ENCODE measurements at regions not wholly inside any gene's neighbourhood (a gene's known extent, or its start where the extent isn't known, plus 50 kb on each side); places are given as distances from the start of the nearest gene placed in this dataset.

DNA sequence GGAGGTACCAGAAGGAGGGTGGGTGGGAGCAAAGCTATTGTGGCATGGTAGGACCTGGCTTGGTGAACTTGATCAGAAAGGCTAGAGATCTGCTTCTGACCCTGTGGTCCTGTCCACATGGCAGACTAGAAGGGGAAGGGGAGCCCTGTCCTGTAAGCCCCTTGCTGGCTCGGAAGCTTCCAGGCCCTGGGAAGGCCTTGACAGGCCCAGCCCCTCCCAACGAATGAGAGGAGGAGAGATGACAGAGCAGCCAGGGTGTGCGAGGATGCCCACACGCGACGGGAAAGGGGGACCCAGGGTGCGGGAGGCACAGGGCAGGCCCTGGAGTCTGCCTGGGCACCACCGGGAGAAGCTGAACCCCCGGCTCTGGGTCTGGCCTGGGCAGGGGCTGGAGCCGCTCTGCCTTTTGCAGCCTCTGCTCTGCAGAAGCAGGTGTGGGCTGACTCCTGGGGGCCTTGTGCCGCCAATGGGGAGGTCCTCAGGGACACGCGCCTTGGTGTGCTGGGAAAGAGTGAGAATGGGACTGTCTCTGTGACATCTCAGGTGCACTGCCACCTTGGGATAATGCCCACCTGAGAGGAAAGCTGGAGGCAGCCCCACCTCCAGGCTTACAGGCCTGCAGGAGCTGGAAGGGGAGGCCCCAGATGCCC, 1447.5 kb downstream of the BRD1 start:
- H3K9ac ChIP-seq (ENCODE audit: low read length), result no peak overlapping the region
- no peak for TF ChIP-seq EZH2phosphoT487 (conservative IDR thresholded peaks at IDR 0.05; ENCODE audit: low read length)
- TF ChIP-seq, protein P1, sequence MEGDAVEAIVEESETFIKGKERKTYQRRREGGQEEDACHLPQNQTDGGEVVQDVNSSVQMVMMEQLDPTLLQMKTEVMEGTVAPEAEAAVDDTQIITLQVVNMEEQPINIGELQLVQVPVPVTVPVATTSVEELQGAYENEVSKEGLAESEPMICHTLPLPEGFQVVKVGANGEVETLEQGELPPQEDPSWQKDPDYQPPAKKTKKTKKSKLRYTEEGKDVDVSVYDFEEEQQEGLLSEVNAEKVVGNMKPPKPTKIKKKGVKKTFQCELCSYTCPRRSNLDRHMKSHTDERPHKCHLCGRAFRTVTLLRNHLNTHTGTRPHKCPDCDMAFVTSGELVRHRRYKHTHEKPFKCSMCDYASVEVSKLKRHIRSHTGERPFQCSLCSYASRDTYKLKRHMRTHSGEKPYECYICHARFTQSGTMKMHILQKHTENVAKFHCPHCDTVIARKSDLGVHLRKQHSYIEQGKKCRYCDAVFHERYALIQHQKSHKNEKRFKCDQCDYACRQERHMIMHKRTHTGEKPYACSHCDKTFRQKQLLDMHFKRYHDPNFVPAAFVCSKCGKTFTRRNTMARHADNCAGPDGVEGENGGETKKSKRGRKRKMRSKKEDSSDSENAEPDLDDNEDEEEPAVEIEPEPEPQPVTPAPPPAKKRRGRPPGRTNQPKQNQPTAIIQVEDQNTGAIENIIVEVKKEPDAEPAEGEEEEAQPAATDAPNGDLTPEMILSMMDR (IDR thresholded peaks at IDR 0.05; ENCODE audit: insufficient read depth, low read length, poor library complexity, severe bottlenecking), result no peak
- H3K9me3 ChIP-seq (ENCODE audit: insufficient read depth, low read length), result peaks cover 4% of the 10 kb centered on the region; the same call in 1 of the 2 replicates
- H3K4me2 ChIP-seq (ENCODE audit: low read depth, low read length, poor library complexity, severe bottlenecking), result no peak overlapping the region
- no peak overlapping the region for H3K4me3 ChIP-seq (ENCODE audit: insufficient read depth, low read length, poor library complexity, severe bottlenecking)
- H3K36me3 ChIP-seq (ENCODE audit: low read length), result peaks cover 2% of the 10 kb centered on the region; the same call in 1 of the 2 replicates
- no peak overlapping the region for H3K27ac ChIP-seq (ENCODE audit: low read depth, low read length)
- no peaks in the 10 kb centered on the region for H3K27me3 ChIP-seq (ENCODE audit: low read length)
- H2AFZ ChIP-seq (ENCODE audit: low read depth, low read length, severe bottlenecking), result no peak overlapping the region
- H3K79me2 ChIP-seq (ENCODE audit: insufficient read depth, low read length), result no peaks in the 10 kb centered on the region
- H4K20me1 ChIP-seq (ENCODE audit: low read depth, low read length), result no peaks in the 10 kb centered on the region
- no peaks in the 10 kb centered on the region for H3K9me2 ChIP-seq (replicated peaks; ENCODE audit: insufficient read depth, low read length)
- no peaks in the 10 kb centered on the region for H3F3A ChIP-seq (ENCODE audit: insufficient read depth)

DNA sequence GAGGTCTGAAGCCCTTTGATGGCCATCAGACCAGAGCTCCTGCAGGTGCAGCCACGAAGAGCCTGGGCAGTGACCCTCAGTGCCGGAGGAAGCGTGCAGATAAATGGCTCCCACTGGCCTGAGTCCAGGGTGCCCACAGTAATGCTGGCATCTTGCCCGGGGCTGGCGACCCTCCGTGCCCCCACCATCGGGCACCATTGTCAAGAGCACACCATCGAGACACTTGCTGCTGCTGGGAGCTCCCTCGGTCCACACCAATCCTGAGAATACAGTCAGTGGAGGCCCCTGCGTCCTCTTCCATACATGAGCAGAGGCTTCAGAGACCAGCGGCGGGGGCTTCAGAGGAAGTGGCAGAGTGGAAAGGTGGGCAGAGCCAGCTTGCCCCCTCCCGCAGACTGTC, 1448.3 kb downstream of the BRD1 start:
- Histone ChIP-seq H3K36me3 (ENCODE audit: low read length) (no peaks in the 10 kb centered on the region), H3K79me2 (ENCODE audit: insufficient read depth, low read length) (no peaks in the 10 kb centered on the region), H4K20me1 (ENCODE audit: low read depth, low read length) (no peaks in the 10 kb centered on the region), H3K4me2 (ENCODE audit: low read depth, low read length, poor library complexity, severe bottlenecking) (no peak overlapping the region), H3K9ac (ENCODE audit: low read length) (no peak overlapping the region), H3K4me3 (ENCODE audit: insufficient read depth, low read length, poor library complexity, severe bottlenecking) (no peak overlapping the region), H3F3A (ENCODE audit: insufficient read depth) (no peaks in the 10 kb centered on the region), H3K9me2 (replicated peaks; ENCODE audit: insufficient read depth, low read length) (no peaks in the 10 kb centered on the region), H3K9me3 (ENCODE audit: insufficient read depth, low read length) (no peaks in the 10 kb centered on the region), H3K27ac (ENCODE audit: low read depth, low read length) (no peak overlapping the region), H3K27me3 (ENCODE audit: low read length) (no peaks in the 10 kb centered on the region), H2AFZ (ENCODE audit: low read depth, low read length, severe bottlenecking) (no peak overlapping the region)
- TF ChIP-seq, protein P1 (IDR thresholded peaks at IDR 0.05; ENCODE audit: insufficient read depth, low read length, poor library complexity, severe bottlenecking), result no peak
- TF ChIP-seq EZH2phosphoT487 (conservative IDR thresholded peaks at IDR 0.05; ENCODE audit: low read length), result no peak

DNA sequence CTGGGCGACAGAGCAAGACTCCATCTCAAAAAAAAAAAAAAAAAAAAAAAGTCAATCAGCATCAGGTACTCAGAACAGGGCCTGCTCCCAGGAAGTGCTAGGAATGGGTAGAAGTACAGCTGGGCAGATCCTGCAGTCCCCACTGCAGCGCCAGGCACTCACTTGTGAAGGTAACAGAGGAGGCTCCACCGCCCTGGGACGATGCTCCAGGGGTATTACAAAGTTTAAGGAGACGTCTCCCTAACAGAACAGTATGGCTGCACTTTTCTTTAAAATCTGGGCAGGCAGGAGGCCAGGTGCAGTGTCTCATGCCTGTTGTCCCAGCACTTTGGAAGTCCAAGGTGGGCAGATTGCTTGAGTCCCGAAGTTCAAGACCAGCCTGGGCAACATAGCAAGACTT, 1449.0 kb downstream of the BRD1 start:
- Histone ChIP-seq H3K9me2 (replicated peaks; ENCODE audit: insufficient read depth, low read length) (no peaks in the 10 kb centered on the region), H3K27me3 (ENCODE audit: low read length) (no peaks in the 10 kb centered on the region), H3K4me2 (ENCODE audit: low read depth, low read length, poor library complexity, severe bottlenecking) (no peak overlapping the region), H3K9ac (ENCODE audit: low read length) (no peak overlapping the region), H3K36me3 (ENCODE audit: low read length) (no peaks in the 10 kb centered on the region), H3K4me3 (ENCODE audit: insufficient read depth, low read length, poor library complexity, severe bottlenecking) (no peak overlapping the region), H3K79me2 (ENCODE audit: insufficient read depth, low read length) (no peaks in the 10 kb centered on the region), H2AFZ (ENCODE audit: low read depth, low read length, severe bottlenecking) (no peak overlapping the region), H4K20me1 (ENCODE audit: low read depth, low read length) (no peaks in the 10 kb centered on the region), H3K27ac (ENCODE audit: low read depth, low read length) (no peak overlapping the region), H3K9me3 (ENCODE audit: insufficient read depth, low read length) (no peaks in the 10 kb centered on the region), H3F3A (ENCODE audit: insufficient read depth) (no peaks in the 10 kb centered on the region)
- TF ChIP-seq, protein P1 (IDR thresholded peaks at IDR 0.05; ENCODE audit: insufficient read depth, low read length, poor library complexity, severe bottlenecking), result no peak
- no peak for TF ChIP-seq EZH2phosphoT487 (conservative IDR thresholded peaks at IDR 0.05; ENCODE audit: low read length)
